Nephron (organoid): ENCODE measurements at regions not wholly inside any gene's neighbourhood (a gene's known extent, or its start where the extent isn't known, plus 50 kb on each side); places are given as distances from the start of the nearest gene placed in this dataset.

ENCODE experiments used
- H3K27ac Mint-ChIP-seq, 3 experiments: 2 replicates each; pipeline ENCODE4 v1.8.0; 2020; ENCODE audit warnings: mixed read lengths in 3 of 3, mild to moderate bottlenecking in 2 of 3, moderate library complexity in 1 of 3
- H3K27me3 Mint-ChIP-seq: 2 replicates; pipeline ENCODE4 v1.8.0; 2021; ENCODE audit warnings: low read depth, mild to moderate bottlenecking, moderate library complexity, mixed read lengths
- H3K36me3 Mint-ChIP-seq: 2 replicates; pipeline ENCODE4 v1.8.0; 2020; ENCODE audit warnings: low read depth, mixed read lengths
- H3K4me1 Mint-ChIP-seq: 2 replicates; pipeline ENCODE4 v1.8.0; 2020; ENCODE audit warnings: mixed read lengths
- H3K4me3 Mint-ChIP-seq, 3 experiments: 2 replicates each; pipeline ENCODE4 v1.8.0; 2020; ENCODE audit warnings: mild to moderate bottlenecking in 3 of 3, mixed read lengths in 3 of 3, moderate library complexity in 2 of 3
- H3K9me3 Mint-ChIP-seq: 2 replicates; pipeline ENCODE4 v1.8.0; 2020; ENCODE audit warnings: mixed read lengths
- TF ChIP-seq, protein P1 (sequence below), 3 experiments: fragments of 200-600 bp; sonication (generic); IDR thresholded peaks; one replicate each; pipeline ENCODE4 v1.5.0; 2021; ENCODE audit warnings: antibody characterized with exemption in 3 of 3; ENCODE audit not compliant: unreplicated experiment in 3 of 3

DNA sequence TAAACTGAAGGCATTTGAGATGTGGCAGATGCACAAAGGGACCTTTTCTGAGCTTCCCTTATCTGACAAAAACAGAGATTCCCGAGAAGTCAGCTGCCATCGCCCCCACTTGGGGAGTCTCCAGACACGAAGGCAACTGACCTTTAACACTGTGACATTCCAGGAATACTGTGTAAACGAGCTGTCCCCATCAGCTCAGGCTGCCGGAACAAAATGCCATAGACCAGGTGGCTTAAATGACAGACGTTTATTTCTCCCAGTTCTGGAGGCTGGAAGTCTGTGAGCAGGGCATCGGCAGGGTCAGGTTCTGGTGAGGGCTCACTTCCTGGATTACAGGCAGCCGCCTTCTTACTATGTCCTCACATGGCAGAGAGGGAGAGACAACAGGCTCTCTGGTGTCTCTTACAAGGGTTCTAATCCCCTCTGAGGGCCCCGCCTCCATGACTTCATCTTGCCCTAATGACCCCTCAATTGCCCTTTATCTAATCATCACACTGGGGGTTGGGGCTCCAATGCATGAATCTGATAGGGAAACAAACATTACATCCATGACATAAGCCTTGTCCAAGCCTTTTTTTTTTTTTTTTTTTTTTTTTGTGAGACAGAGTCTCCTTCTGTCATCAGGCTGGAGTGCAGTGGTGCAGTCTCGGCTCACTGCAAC, 178.5 kb upstream of the RPL38 start:
- peak overlapping the region in 2 of 3 experiments; percentile 1 to 31 for H3K27ac Mint-ChIP-seq
- no peaks in the 10 kb centered on the region for H3K36me3 Mint-ChIP-seq

DNA sequence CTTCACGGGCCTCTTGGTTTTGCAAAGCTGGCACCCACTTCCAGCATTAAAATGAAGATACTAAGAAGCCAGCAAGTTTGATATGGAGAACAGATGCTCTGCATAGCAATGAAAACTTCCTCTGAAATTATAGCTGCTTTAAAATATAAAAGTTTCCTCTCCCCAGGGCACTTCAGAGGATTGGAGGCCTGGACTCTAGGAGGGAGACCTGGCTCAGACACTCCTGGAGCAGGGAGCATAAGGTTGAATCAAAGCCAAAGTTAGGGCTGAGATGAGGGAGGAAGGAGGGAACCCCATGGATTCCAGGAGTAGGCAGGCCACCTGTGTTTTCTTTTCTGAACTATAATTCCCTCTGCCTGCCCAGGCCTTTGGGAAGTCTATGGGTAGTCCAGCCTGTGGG, 176.0 kb upstream of the RPL38 start:
- Mint-ChIP-seq H3K27ac (peak overlapping the region in 2 of 3 experiments; percentile 44 to 67), H3K9me3 (no peaks in the 10 kb centered on the region), H3K36me3 (no peaks in the 10 kb centered on the region), H3K4me1 (peaks cover 47% of the 10 kb centered on the region), H3K4me3 (no peak overlapping the region), H3K27me3 (peaks cover 49% of the 10 kb centered on the region)
- TF ChIP-seq, protein P1, sequence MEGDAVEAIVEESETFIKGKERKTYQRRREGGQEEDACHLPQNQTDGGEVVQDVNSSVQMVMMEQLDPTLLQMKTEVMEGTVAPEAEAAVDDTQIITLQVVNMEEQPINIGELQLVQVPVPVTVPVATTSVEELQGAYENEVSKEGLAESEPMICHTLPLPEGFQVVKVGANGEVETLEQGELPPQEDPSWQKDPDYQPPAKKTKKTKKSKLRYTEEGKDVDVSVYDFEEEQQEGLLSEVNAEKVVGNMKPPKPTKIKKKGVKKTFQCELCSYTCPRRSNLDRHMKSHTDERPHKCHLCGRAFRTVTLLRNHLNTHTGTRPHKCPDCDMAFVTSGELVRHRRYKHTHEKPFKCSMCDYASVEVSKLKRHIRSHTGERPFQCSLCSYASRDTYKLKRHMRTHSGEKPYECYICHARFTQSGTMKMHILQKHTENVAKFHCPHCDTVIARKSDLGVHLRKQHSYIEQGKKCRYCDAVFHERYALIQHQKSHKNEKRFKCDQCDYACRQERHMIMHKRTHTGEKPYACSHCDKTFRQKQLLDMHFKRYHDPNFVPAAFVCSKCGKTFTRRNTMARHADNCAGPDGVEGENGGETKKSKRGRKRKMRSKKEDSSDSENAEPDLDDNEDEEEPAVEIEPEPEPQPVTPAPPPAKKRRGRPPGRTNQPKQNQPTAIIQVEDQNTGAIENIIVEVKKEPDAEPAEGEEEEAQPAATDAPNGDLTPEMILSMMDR (IDR thresholded peaks at IDR 0.05; ENCODE audit: unreplicated experiment in 3 of 3): no peak

More for the DNA sequence above, 178.5 kb upstream of the RPL38 start:
- Mint-ChIP-seq H3K27me3 (peaks cover 34% of the 10 kb centered on the region), H3K9me3 (no peaks in the 10 kb centered on the region), H3K4me1 (peaks cover 47% of the 10 kb centered on the region), H3K4me3 (no peak overlapping the region)
- TF ChIP-seq, protein P1 (IDR thresholded peaks at IDR 0.05; ENCODE audit: unreplicated experiment in 3 of 3): no peak

DNA sequence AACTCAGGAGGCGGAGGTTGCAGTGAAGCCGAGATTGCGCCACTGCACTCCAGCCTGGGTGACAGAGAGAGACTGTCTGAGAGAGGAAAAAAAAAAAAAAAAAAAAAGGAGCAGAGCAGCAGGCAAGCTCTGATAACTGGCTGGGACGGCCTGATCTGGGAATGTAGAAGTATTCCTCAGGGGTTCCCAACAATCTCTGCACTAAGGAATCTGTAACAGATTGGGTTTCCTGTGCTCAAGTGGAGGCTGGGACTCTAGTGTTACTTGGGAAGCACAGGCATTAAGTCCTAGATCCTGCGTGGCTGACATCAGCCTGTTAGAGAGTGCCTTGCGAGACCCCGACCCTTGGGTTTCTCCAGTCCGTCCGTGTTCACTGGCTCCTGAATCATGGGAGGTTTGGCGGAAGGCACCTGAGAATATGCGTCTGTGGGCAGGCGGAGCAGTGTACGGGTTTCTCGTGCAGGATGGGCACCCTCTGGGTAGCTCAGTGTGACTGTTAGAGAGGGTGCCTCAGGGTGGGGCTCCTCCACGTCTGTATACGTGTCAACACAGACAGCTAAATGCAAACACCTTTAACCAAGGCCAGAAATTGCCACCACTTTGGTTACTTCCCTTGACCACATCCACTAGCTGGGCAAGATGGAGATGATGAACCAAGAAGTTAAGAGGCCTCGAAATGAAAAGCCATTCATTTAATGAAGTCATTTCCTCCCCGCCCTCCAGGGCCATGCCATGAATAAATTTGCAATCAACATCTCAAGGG, 174.9 kb upstream of the RPL38 start:
- Mint-ChIP-seq H3K27me3 (peaks cover 53% of the 10 kb centered on the region), H3K36me3 (no peaks in the 10 kb centered on the region), H3K4me3 (no peak overlapping the region), H3K4me1 (peaks cover 43% of the 10 kb centered on the region), H3K9me3 (no peaks in the 10 kb centered on the region), H3K27ac (no peak overlapping the region)
- TF ChIP-seq, protein P1 (IDR thresholded peaks at IDR 0.05; ENCODE audit: unreplicated experiment in 3 of 3): no peak

DNA sequence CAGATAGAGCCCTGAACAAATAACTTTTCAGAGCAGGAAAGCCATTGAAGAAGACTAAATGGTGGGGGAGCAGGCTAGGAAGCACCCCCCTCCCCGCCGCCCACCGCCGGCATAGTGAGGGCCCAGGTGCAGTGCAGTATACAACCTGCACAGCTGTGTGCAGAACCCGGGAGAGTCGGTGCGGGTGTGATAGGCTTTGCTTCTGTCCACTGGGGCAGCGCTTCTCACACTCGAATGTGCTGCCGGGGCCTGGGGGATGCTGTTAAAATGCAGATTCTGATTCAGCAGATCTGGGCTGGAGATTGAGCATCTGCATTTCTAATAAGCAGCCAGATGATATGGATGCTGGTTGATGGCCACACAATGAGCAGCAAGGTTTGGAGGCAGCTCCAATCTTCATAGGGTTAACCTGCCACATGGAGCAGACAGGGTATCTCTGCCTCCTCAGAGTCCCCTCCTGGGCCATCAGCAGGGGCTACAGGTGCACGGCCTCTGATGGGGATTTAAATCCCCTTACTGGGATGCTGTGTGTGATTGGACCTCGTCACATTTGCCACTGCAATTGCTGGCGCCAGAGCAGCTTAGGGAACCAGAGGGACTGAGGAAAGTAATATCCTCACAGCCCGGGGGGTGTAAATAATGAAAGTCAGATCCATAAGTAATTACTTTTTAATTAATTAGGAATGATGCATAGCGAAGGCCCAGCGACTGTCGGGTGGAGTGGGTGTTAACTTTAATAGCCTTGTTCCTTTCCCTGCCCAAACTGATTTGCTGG, 172.0 kb upstream of the RPL38 start:
- Mint-ChIP-seq H3K27me3 (peaks cover 72% of the 10 kb centered on the region), H3K4me3 (no peak overlapping the region), H3K9me3 (no peaks in the 10 kb centered on the region), H3K36me3 (no peaks in the 10 kb centered on the region), H3K27ac (no peak overlapping the region), H3K4me1 (peaks cover 21% of the 10 kb centered on the region)
- TF ChIP-seq, protein P1 (IDR thresholded peaks at IDR 0.05; ENCODE audit: unreplicated experiment in 3 of 3): no peak

DNA sequence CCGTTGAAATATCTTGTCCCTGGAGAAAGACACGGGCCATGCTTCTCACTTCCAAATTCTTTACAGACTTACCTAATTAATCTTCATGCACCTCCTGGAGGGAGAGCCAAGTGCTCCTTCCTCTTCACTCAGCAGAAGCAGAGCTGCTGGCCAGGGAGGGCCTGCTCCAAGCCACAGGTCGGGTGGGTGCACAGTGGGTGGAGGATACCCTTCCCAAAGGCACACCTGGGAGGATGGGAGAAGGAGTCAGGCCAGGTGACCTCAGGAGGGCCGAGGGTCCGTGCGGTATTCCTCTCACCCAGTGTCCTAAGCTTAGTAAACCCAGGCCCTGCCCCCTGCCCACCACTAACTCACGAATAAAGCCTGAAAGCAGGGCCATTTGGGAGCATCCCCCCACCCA, 171.3 kb upstream of the RPL38 start:
- Mint-ChIP-seq H3K4me3 (no peak overlapping the region), H3K9me3 (no peaks in the 10 kb centered on the region), H3K36me3 (no peaks in the 10 kb centered on the region), H3K27ac (no peak overlapping the region), H3K27me3 (peaks cover 79% of the 10 kb centered on the region), H3K4me1 (peaks cover 20% of the 10 kb centered on the region)
- TF ChIP-seq, protein P1 (IDR thresholded peaks at IDR 0.05; ENCODE audit: unreplicated experiment in 3 of 3): no peak
